ENCODE measurements at regions not wholly inside any gene's neighbourhood (a gene's known extent, or its start where the extent isn't known, plus 50 kb on each side); places are given as distances from the start of the nearest gene placed in this dataset.

DNA sequence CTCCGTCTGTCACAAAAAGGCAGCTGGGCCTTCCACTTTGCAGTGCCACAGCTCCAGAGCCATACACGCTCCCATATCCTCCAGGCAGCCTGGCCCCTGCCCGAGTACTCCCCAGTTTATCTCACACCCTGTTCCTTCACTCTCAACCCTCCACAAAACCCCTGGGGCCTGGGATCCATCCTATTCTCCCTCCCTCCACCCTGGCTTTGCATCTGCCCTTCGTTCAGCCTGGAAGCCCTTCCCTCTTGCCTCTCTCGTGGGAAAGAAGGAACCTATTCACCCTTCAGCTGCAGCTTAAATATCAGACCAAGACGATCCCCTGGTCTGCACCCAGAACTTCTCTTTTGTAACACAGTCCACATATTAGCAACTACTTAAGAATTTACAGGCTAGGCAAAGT is 56.7 kb downstream of the CAMK2N1 start:
- no peak overlapping the region for H3K27ac ChIP-seq
- no peaks in the 10 kb centered on the region for H3K79me2 ChIP-seq
- H3K9me2 ChIP-seq (replicated peaks; ENCODE audit: insufficient read depth), result no peaks in the 10 kb centered on the region
- no peak overlapping the region for H3K4me2 ChIP-seq
- no peak for TF ChIP-seq EZH2phosphoT487 (IDR thresholded peaks at IDR 0.05; ENCODE audit: low read depth, severe bottlenecking, unreplicated experiment)
- TF ChIP-seq, protein P1, sequence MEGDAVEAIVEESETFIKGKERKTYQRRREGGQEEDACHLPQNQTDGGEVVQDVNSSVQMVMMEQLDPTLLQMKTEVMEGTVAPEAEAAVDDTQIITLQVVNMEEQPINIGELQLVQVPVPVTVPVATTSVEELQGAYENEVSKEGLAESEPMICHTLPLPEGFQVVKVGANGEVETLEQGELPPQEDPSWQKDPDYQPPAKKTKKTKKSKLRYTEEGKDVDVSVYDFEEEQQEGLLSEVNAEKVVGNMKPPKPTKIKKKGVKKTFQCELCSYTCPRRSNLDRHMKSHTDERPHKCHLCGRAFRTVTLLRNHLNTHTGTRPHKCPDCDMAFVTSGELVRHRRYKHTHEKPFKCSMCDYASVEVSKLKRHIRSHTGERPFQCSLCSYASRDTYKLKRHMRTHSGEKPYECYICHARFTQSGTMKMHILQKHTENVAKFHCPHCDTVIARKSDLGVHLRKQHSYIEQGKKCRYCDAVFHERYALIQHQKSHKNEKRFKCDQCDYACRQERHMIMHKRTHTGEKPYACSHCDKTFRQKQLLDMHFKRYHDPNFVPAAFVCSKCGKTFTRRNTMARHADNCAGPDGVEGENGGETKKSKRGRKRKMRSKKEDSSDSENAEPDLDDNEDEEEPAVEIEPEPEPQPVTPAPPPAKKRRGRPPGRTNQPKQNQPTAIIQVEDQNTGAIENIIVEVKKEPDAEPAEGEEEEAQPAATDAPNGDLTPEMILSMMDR (IDR thresholded peaks at IDR 0.05; ENCODE audit: poor library complexity), result no peak
- H3K9me3 ChIP-seq (ENCODE audit: low read depth), result no peaks in the 10 kb centered on the region
- WGBS (ENCODE audit: low lambda C conversion rate, missing lambda C conversion rate), result 60% methylated on average over 6 of the region's 6 CpGs
- no peak overlapping the region for H3K4me3 ChIP-seq
- H3K27me3 ChIP-seq, result peaks cover 3% of the 10 kb centered on the region
- H3K4me1 ChIP-seq (ENCODE audit: insufficient read depth), result no peaks in the 10 kb centered on the region
- no peaks in the 10 kb centered on the region for H3K36me3 ChIP-seq (replicated peaks; ENCODE audit: insufficient read depth, low read depth)
- no peaks in the 10 kb centered on the region for H4K20me1 ChIP-seq (ENCODE audit: insufficient read depth, poor library complexity, severe bottlenecking)
- DNase-seq (ENCODE audit: low spot score), result no peak
- H2AFZ ChIP-seq, result no peak overlapping the region

DNA sequence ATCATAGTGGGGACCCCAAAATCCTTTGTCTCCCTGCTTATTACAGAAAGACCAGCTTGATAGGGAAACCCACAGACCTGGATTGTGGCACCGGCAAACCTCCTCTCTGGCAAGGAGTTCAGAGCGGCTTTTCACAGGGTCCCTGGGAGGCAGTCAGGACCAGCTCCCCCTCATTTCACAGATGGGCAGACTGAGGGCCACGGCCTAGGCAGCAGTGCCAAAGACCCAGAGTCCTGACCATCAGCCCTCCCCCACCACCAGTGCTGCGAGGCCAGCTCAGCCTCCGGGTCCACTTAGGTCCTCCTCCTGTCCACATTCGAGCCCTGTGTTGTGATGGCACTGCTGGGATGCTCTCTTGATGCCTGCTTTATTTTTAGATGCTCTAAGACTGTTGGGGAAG is 57.2 kb downstream of the CAMK2N1 start:
- Histone ChIP-seq H3K9me3 (ENCODE audit: low read depth) (no peaks in the 10 kb centered on the region), H3K27ac (no peak overlapping the region), H4K20me1 (ENCODE audit: insufficient read depth, poor library complexity, severe bottlenecking) (no peaks in the 10 kb centered on the region), H2AFZ (no peak overlapping the region), H3K9me2 (replicated peaks; ENCODE audit: insufficient read depth) (no peaks in the 10 kb centered on the region), H3K36me3 (replicated peaks; ENCODE audit: insufficient read depth, low read depth) (no peaks in the 10 kb centered on the region), H3K79me2 (no peaks in the 10 kb centered on the region), H3K4me3 (no peak overlapping the region), H3K4me2 (no peak overlapping the region), H3K27me3 (peaks cover 3% of the 10 kb centered on the region), H3K4me1 (ENCODE audit: insufficient read depth) (no peaks in the 10 kb centered on the region)
- 87% methylated on average over 6 of the region's 6 CpGs for WGBS (ENCODE audit: low lambda C conversion rate, missing lambda C conversion rate)
- DNase-seq (ENCODE audit: low spot score), result no peak
- TF ChIP-seq, protein P1 (IDR thresholded peaks at IDR 0.05; ENCODE audit: poor library complexity), result no peak
- TF ChIP-seq EZH2 (IDR thresholded peaks at IDR 0.05; ENCODE audit: borderline replicate concordance) (no peak), EZH2phosphoT487 (IDR thresholded peaks at IDR 0.05; ENCODE audit: low read depth, severe bottlenecking, unreplicated experiment) (no peak)

GRCh38 chr1:20426923-20427322 is 59.1 kb downstream of the CAMK2N1 start:
- WGBS (ENCODE audit: low lambda C conversion rate, missing lambda C conversion rate), result 73% methylated on average over 4 of the region's 4 CpGs
- no peaks in the 10 kb centered on the region for H3K9me2 ChIP-seq (replicated peaks; ENCODE audit: insufficient read depth)
- peak overlapping the region; percentile 38 for H3K27ac ChIP-seq
- no peaks in the 10 kb centered on the region for H3K4me1 ChIP-seq (ENCODE audit: insufficient read depth)
- no peak overlapping the region for H3K4me2 ChIP-seq
- DNase-seq (ENCODE audit: low spot score), result peak; percentile 48
- no peak overlapping the region for H2AFZ ChIP-seq
- H3K36me3 ChIP-seq (replicated peaks; ENCODE audit: insufficient read depth, low read depth), result no peaks in the 10 kb centered on the region
- TF ChIP-seq EZH2 (IDR thresholded peaks at IDR 0.05; ENCODE audit: borderline replicate concordance) (no peak), EZH2phosphoT487 (IDR thresholded peaks at IDR 0.05; ENCODE audit: low read depth, severe bottlenecking, unreplicated experiment) (no peak)
- TF ChIP-seq, protein P1 (IDR thresholded peaks at IDR 0.05; ENCODE audit: poor library complexity), result no peak
- no peaks in the 10 kb centered on the region for H4K20me1 ChIP-seq (ENCODE audit: insufficient read depth, poor library complexity, severe bottlenecking)
- H3K79me2 ChIP-seq, result no peaks in the 10 kb centered on the region
- H3K9me3 ChIP-seq (ENCODE audit: low read depth), result no peaks in the 10 kb centered on the region
- H3K4me3 ChIP-seq, result no peak overlapping the region
- peaks cover 3% of the 10 kb centered on the region for H3K27me3 ChIP-seq

DNA sequence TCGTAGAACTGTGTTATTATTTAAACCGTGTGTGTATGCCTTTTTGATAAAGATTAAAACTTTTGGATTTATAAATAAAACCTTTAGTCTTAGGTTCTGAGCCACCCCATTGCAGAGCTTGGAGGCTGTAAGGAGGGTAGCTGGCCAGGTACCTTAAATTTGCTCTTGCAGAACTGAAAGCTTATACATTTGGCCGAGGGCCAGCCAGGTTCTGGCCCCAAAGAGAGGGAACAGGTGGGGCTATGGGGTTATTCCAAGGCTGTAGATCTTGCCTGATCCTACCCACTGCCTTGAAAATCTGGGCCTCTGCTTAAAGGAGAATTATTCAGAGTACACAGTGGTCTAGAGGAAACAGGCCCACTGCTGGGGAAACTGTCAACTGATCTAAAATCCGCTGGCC is 59.6 kb downstream of the CAMK2N1 start:
- no peak overlapping the region for H2AFZ ChIP-seq
- peaks cover 3% of the 10 kb centered on the region for H3K27me3 ChIP-seq
- H4K20me1 ChIP-seq (ENCODE audit: insufficient read depth, poor library complexity, severe bottlenecking), result no peaks in the 10 kb centered on the region
- H3K4me1 ChIP-seq (ENCODE audit: insufficient read depth), result no peaks in the 10 kb centered on the region
- no peaks in the 10 kb centered on the region for H3K9me2 ChIP-seq (replicated peaks; ENCODE audit: insufficient read depth)
- H3K4me3 ChIP-seq, result no peak overlapping the region
- DNase-seq (ENCODE audit: low spot score), result no peak
- H3K27ac ChIP-seq, result peak overlapping the region; percentile 38
- H3K9me3 ChIP-seq (ENCODE audit: low read depth), result no peaks in the 10 kb centered on the region
- 78% methylated on average over 4 of the region's 4 CpGs for WGBS (ENCODE audit: low lambda C conversion rate, missing lambda C conversion rate)
- H3K36me3 ChIP-seq (replicated peaks; ENCODE audit: insufficient read depth, low read depth), result no peaks in the 10 kb centered on the region
- TF ChIP-seq EZH2 (IDR thresholded peaks at IDR 0.05; ENCODE audit: borderline replicate concordance), result no peak
- TF ChIP-seq, protein P1 (IDR thresholded peaks at IDR 0.05; ENCODE audit: poor library complexity), result no peak
- no peak for TF ChIP-seq EZH2phosphoT487 (IDR thresholded peaks at IDR 0.05; ENCODE audit: low read depth, severe bottlenecking, unreplicated experiment)
- no peak overlapping the region for H3K4me2 ChIP-seq
- no peaks in the 10 kb centered on the region for H3K79me2 ChIP-seq
